Loucy (cell line): ENCODE measurements at regions not wholly inside any gene's neighbourhood (a gene's known extent, or its start where the extent isn't known, plus 50 kb on each side); places are given as distances from the start of the nearest gene placed in this dataset.

Experiments used
- H2AFZ ChIP-seq: fragments of 200-600 bp; sonication (generic); 2 replicates; pipeline ENCODE4 v1.6.0; 2016; ENCODE audit warnings: antibody characterized with exemption, mild to moderate bottlenecking, low read length, moderate library complexity
- H3F3A ChIP-seq: fragments of 200-600 bp; 2 replicates; pipeline ENCODE4 v1.6.0; 2016; ENCODE audit warnings: antibody characterized with exemption, low read depth, mild to moderate bottlenecking
- H3K27me3 ChIP-seq: fragments of 200-600 bp; sonication (generic); 2 replicates; pipeline ENCODE4 v1.6.1; 2014; ENCODE audit warnings: low read length, mild to moderate bottlenecking; ENCODE audit not compliant: insufficient read depth, poor library complexity, severe bottlenecking
- H3K36me3 ChIP-seq: fragments of 200-600 bp; sonication (generic); 2 replicates; pipeline ENCODE4 v1.6.1; 2016; ENCODE audit warnings: low read length; ENCODE audit not compliant: insufficient read depth
- H3K4me1 ChIP-seq: fragments of 200-600 bp; sonication (generic); 2 replicates; pipeline ENCODE4 v1.5.1; 2014; ENCODE audit warnings: low read length, mild to moderate bottlenecking; ENCODE audit not compliant: insufficient read depth, poor library complexity, severe bottlenecking
- H3K4me2 ChIP-seq: fragments of 200-600 bp; sonication (generic); 2 replicates; pipeline ENCODE4 v1.6.0; 2014; ENCODE audit warnings: antibody characterized with exemption, low read length, low read depth, mild to moderate bottlenecking; ENCODE audit not compliant: poor library complexity, severe bottlenecking
- H3K4me3 ChIP-seq: fragments of 200-600 bp; sonication (generic); 2 replicates; pipeline ENCODE4 v1.5.1; 2014; ENCODE audit warnings: low read length, mild to moderate bottlenecking, mixed read lengths; ENCODE audit not compliant: poor library complexity, severe bottlenecking
- H3K79me2 ChIP-seq: fragments of 200-600 bp; sonication (generic); 2 replicates; pipeline ENCODE4 v1.6.1; 2014; ENCODE audit warnings: low read length; ENCODE audit not compliant: insufficient read depth
- H3K9ac ChIP-seq: fragments of 200-600 bp; sonication (generic); 2 replicates; pipeline ENCODE4 v1.6.0; 2014; ENCODE audit warnings: mild to moderate bottlenecking, low read depth, low read length, moderate library complexity; ENCODE audit not compliant: poor library complexity, severe bottlenecking
- H3K9me2 ChIP-seq: fragments of 200-600 bp; sonication (generic); replicated peaks from 2 replicates; pipeline ENCODE4 v1.6.1; 2016; ENCODE audit warnings: low read depth, low read length, mixed read lengths
- H3K9me3 ChIP-seq: fragments of 200-600 bp; sonication (generic); 2 replicates; pipeline ENCODE4 v1.6.1; 2014; ENCODE audit warnings: mild to moderate bottlenecking, antibody characterized with exemption, low read length, low read depth; ENCODE audit not compliant: insufficient read depth
- H4K20me1 ChIP-seq: fragments of 200-600 bp; sonication (generic); 2 replicates; pipeline ENCODE4 v1.6.0; 2014; ENCODE audit warnings: antibody characterized with exemption, low read length, mild to moderate bottlenecking; ENCODE audit not compliant: insufficient read depth, poor library complexity, severe bottlenecking
- EZH2phosphoT487 ChIP-seq: fragments of 200-600 bp; IDR thresholded peaks from 2 replicates; pipeline ENCODE4 v1.6.1; 2018; ENCODE audit warnings: antibody characterized with exemption, mild to moderate bottlenecking, moderate library complexity, borderline replicate concordance
- TF ChIP-seq, protein P1 (sequence below): fragments of 200-600 bp; sonication (generic); conservative IDR thresholded peaks from 2 replicates; pipeline ENCODE4 v1.5.1; 2014; ENCODE audit warnings: mild to moderate bottlenecking, antibody characterized with exemption, low read length

DNA sequence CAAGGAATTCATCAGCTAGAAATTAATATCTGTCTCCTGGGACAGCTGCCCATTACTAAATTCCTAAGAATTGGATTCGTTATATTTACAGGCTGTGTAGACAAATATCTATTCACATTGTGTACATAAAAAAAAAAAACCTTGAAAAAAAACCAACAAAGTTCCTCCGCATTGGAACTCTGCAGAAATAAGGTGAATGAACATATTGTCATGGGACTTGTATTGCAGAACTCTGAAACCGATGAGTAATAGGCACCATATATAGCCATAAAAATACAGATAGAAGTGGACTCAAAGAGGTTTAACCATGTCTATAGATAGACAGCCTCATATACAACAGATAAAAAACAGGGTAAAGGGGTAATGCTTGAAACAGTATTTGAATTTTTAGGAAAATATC lies 909.9 kb upstream of the CHAC2 start:
- Histone ChIP-seq H3K9me2 (no peaks in the 10 kb centered on the region), H4K20me1 (no peaks in the 10 kb centered on the region), H3F3A (no peaks in the 10 kb centered on the region), H3K4me2 (no peak overlapping the region), H3K36me3 (no peaks in the 10 kb centered on the region), H3K79me2 (no peaks in the 10 kb centered on the region), H3K4me1 (no peaks in the 10 kb centered on the region), H3K9me3 (no peaks in the 10 kb centered on the region), H2AFZ (no peak overlapping the region), H3K4me3 (no peak overlapping the region), H3K9ac (no peak overlapping the region), H3K27me3 (no peaks in the 10 kb centered on the region)
- TF ChIP-seq EZH2phosphoT487 = no peak
- TF ChIP-seq, protein P1, sequence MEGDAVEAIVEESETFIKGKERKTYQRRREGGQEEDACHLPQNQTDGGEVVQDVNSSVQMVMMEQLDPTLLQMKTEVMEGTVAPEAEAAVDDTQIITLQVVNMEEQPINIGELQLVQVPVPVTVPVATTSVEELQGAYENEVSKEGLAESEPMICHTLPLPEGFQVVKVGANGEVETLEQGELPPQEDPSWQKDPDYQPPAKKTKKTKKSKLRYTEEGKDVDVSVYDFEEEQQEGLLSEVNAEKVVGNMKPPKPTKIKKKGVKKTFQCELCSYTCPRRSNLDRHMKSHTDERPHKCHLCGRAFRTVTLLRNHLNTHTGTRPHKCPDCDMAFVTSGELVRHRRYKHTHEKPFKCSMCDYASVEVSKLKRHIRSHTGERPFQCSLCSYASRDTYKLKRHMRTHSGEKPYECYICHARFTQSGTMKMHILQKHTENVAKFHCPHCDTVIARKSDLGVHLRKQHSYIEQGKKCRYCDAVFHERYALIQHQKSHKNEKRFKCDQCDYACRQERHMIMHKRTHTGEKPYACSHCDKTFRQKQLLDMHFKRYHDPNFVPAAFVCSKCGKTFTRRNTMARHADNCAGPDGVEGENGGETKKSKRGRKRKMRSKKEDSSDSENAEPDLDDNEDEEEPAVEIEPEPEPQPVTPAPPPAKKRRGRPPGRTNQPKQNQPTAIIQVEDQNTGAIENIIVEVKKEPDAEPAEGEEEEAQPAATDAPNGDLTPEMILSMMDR = no peak

DNA sequence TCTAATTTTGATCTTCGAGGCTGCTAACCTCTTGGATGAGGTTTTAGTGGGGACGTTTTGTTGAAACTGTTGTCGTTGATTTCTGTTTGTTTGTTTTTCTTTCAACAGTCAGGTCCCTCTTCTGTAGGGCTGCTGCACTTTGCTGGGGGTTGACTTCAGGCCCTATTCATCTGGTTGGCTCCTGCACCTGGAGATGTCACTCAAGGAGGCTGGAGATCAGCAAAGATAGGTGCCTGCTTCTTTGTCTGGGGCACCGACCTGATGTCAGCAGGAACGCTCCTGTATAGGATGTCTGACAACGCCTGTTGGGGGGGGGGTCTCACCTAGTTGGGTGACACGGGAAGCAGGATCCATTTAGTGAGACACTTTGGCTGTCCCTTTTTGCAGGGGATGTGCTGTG lies 915.6 kb upstream of the CHAC2 start:
- no peaks in the 10 kb centered on the region for H3F3A ChIP-seq
- H3K4me3 ChIP-seq = no peak overlapping the region
- no peaks in the 10 kb centered on the region for H3K79me2 ChIP-seq
- no peaks in the 10 kb centered on the region for H3K27me3 ChIP-seq
- no peaks in the 10 kb centered on the region for H3K9me3 ChIP-seq
- no peak overlapping the region for H3K9ac ChIP-seq
- TF ChIP-seq, protein P1 = no peak
- no peak for TF ChIP-seq EZH2phosphoT487
- H3K9me2 ChIP-seq = no peaks in the 10 kb centered on the region
- H2AFZ ChIP-seq = no peak overlapping the region
- H3K36me3 ChIP-seq = no peaks in the 10 kb centered on the region
- no peaks in the 10 kb centered on the region for H3K4me1 ChIP-seq
- H4K20me1 ChIP-seq = no peaks in the 10 kb centered on the region
- H3K4me2 ChIP-seq = no peak overlapping the region

DNA sequence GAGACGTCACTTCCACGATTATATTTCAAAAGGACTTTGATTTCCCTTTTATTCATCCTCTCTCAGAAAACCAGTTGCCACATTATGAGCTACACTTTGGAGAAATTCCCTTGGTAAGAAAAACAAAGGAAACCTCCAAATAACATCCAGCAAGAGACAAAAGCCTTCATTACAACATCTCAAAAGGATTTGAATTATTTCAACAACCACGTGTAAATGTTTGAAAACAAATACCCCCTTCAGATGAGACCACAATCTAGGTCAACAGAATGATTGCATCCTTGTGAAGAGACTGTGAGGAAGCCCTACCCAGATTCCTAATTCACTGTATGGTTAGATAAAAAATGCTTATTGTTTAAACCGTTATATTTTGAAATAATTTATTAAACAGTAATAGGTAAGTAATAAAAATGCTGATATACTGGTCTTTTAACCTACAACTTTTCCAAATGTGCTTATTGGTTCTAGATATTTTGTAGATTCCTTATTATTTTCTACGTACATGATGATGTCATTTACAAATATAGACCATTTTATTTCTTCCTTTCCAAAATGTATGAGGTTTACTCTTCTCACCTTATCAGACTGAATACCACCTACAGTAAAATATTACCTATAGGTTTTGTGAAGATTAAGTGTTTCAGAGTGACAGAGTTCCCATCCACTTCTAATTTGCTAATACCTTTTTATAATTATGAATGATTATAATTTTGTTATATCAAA lies 922.7 kb upstream of the CHAC2 start:
- Histone ChIP-seq H3K9me3 (no peaks in the 10 kb centered on the region), H3K27me3 (no peaks in the 10 kb centered on the region), H3K4me1 (no peaks in the 10 kb centered on the region), H3K4me2 (no peak overlapping the region), H3K4me3 (no peak overlapping the region), H2AFZ (no peak overlapping the region), H3F3A (no peaks in the 10 kb centered on the region), H3K9me2 (no peaks in the 10 kb centered on the region), H4K20me1 (no peaks in the 10 kb centered on the region), H3K9ac (no peak overlapping the region), H3K79me2 (no peaks in the 10 kb centered on the region), H3K36me3 (no peaks in the 10 kb centered on the region)
- TF ChIP-seq, protein P1 = no peak
- no peak for TF ChIP-seq EZH2phosphoT487
